Ishikawa (cell line): ENCODE measurements at regions not wholly inside any gene's neighbourhood (a gene's known extent, or its start where the extent isn't known, plus 50 kb on each side); places are given as distances from the start of the nearest gene placed in this dataset.
A peak's percentile ranks its signal among the peaks of the same experiment; 100 is the strongest.

Experiments
- CEBPB ChIP-seq: IDR thresholded peaks from 2 replicates; pipeline ENCODE4 v1.6.1; 2012
- CREB1 ChIP-seq: IDR thresholded peaks from 2 replicates; pipeline ENCODE4 v1.6.1; 2012; ENCODE audit warnings: low read depth
- EGR1 ChIP-seq: IDR thresholded peaks from 2 replicates; pipeline ENCODE4 v1.6.1; 2012
- EP300 ChIP-seq: IDR thresholded peaks from 2 replicates; pipeline ENCODE4 v1.6.1; 2012; ENCODE audit warnings: borderline replicate concordance
- FOXM1 ChIP-seq: IDR thresholded peaks from 2 replicates; pipeline ENCODE4 v1.6.1; 2012; ENCODE audit warnings: low read depth, borderline replicate concordance
- NFIC ChIP-seq: IDR thresholded peaks from 2 replicates; pipeline ENCODE4 v1.6.1; 2012
- RAD21 ChIP-seq: IDR thresholded peaks from 2 replicates; pipeline ENCODE4 v1.6.1; 2012; ENCODE audit warnings: low read depth
- TAF1 ChIP-seq: IDR thresholded peaks from 2 replicates; pipeline ENCODE4 v1.6.1; 2012; ENCODE audit warnings: low read depth, mild to moderate bottlenecking
- TCF12 ChIP-seq: IDR thresholded peaks from 2 replicates; pipeline ENCODE4 v1.6.1; 2012; ENCODE audit warnings: low read depth
- TEAD4 ChIP-seq: IDR thresholded peaks from 2 replicates; pipeline ENCODE4 v1.6.1; 2012
- YY1 ChIP-seq: IDR thresholded peaks from 2 replicates; pipeline ENCODE4 v1.6.1; 2012; ENCODE audit warnings: low read depth
- ZBTB7A ChIP-seq: IDR thresholded peaks from 2 replicates; pipeline ENCODE4 v1.6.1; 2012; ENCODE audit warnings: low read depth
- TF ChIP-seq, protein P1 (sequence below): IDR thresholded peaks from 2 replicates; pipeline ENCODE4 v1.6.1; 2012; ENCODE audit warnings: low read depth, mild to moderate bottlenecking
- TF ChIP-seq, protein P2 (sequence below): IDR thresholded peaks from 2 replicates; pipeline ENCODE4 v1.6.1; 2012
- TF ChIP-seq, protein P3 (sequence below): IDR thresholded peaks from 2 replicates; pipeline ENCODE4 v1.6.1; 2012

DNA sequence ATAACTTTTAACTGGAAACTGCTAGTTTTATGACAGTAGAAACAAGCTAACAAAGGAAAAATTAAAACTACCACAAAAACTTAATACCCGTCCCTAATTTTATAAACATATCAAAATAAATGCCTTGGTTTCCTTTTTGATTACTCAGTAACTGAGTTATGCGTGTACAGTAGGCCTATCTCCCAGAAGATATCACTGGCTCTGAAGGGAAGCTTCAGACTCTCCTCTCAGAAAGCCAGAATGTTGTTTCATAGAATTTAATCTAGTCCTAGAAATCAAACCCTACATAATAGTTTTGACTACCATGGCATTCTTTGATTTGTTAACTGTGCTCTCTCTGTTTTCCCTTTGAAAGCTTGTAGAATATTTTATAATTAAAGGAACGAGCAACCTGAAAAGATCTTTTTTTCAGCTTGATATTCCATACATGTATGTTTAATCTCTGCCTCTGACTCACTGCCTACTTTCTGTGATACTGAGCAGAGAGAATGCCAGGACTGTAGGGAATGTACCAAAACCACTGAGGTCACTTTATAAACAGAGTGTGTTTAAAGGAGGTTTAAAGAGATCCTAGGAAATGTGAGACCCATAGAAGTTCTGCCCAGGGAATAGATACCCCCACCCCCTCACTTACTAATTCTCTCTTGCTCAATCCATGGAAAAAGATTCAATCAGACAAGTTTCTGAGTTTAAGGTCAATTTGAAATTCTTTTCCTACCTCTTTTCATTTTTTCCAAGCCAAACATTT is 311.5 kb downstream of the HDGFL1 start:
- no peak for TF ChIP-seq FOXM1
- no peak for TF ChIP-seq RAD21
- no peak for TF ChIP-seq YY1
- TF ChIP-seq, protein P1, sequence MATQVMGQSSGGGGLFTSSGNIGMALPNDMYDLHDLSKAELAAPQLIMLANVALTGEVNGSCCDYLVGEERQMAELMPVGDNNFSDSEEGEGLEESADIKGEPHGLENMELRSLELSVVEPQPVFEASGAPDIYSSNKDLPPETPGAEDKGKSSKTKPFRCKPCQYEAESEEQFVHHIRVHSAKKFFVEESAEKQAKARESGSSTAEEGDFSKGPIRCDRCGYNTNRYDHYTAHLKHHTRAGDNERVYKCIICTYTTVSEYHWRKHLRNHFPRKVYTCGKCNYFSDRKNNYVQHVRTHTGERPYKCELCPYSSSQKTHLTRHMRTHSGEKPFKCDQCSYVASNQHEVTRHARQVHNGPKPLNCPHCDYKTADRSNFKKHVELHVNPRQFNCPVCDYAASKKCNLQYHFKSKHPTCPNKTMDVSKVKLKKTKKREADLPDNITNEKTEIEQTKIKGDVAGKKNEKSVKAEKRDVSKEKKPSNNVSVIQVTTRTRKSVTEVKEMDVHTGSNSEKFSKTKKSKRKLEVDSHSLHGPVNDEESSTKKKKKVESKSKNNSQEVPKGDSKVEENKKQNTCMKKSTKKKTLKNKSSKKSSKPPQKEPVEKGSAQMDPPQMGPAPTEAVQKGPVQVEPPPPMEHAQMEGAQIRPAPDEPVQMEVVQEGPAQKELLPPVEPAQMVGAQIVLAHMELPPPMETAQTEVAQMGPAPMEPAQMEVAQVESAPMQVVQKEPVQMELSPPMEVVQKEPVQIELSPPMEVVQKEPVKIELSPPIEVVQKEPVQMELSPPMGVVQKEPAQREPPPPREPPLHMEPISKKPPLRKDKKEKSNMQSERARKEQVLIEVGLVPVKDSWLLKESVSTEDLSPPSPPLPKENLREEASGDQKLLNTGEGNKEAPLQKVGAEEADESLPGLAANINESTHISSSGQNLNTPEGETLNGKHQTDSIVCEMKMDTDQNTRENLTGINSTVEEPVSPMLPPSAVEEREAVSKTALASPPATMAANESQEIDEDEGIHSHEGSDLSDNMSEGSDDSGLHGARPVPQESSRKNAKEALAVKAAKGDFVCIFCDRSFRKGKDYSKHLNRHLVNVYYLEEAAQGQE = no peak
- TF ChIP-seq TEAD4 = peak; percentile 72
- TF ChIP-seq TAF1 = no peak
- peak; percentile 27; the same call in 1 of the 2 replicates for TF ChIP-seq CEBPB

DNA sequence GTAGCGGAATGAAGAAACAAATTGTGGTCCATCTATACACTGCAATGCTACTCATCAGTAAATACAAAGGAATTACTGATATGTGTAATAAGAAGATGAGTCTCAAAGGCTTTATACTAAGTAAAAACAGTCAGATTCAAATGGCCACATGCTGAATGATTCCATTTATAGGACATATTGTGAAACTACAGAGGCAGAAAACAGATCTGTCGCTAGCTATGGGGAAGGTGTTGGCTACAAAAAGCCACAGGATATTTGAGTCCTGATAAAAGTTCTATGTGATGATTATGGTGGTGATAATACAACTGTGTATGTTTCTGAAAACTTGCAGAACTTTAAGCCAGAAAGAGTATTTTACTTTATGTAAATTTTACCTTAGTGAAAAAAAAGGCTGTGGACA is 313.2 kb downstream of the HDGFL1 start:
- no peak for TF ChIP-seq ZBTB7A
- TF ChIP-seq YY1 = no peak
- TF ChIP-seq CEBPB = no peak
- TF ChIP-seq, protein P2, sequence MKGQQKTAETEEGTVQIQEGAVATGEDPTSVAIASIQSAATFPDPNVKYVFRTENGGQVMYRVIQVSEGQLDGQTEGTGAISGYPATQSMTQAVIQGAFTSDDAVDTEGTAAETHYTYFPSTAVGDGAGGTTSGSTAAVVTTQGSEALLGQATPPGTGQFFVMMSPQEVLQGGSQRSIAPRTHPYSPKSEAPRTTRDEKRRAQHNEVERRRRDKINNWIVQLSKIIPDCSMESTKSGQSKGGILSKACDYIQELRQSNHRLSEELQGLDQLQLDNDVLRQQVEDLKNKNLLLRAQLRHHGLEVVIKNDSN = no peak
- TF ChIP-seq EP300 = no peak
- TF ChIP-seq FOXM1 = no peak
- TF ChIP-seq TAF1 = no peak
- TF ChIP-seq, protein P1 = no peak
- TF ChIP-seq EGR1 = no peak
- TF ChIP-seq CREB1 = no peak

DNA sequence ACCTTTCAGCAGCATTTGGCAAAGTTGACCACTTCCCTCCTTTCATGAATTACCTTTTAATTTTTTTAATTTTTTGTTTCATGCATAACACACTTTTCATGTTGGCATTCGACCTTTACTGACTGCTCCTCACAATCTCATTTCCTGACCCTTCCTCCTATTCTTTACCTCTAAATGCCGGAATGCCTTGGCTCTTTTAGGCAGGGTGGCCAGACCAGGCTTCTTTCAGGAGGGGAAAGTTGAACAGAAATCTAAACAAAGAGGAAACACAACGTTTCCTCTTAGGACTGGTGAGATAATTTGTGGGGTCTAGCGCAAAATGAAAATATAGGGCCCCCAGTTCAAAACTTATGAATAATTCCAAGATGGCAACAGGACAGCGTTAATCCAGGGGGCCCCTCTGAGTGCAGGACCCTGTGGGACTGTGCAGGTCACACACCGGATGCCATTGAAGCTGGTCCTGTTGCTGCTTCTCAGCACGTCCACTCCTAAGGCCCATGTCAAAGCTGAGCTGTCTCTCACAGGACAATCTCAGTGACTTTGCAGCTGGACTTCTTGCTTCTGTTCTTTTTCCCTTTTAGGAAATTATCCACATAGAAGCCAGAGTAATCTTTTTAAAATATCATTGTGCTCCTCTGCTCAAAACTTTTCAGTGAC is 313.8 kb downstream of the HDGFL1 start:
- TF ChIP-seq CREB1 = no peak
- no peak for TF ChIP-seq CEBPB
- TF ChIP-seq TCF12 = no peak
- no peak for TF ChIP-seq NFIC
- TF ChIP-seq YY1 = no peak
- no peak for TF ChIP-seq TEAD4
- TF ChIP-seq EGR1 = no peak
- TF ChIP-seq RAD21 = no peak
- no peak for TF ChIP-seq EP300
- no peak for TF ChIP-seq FOXM1
- TF ChIP-seq, protein P3, sequence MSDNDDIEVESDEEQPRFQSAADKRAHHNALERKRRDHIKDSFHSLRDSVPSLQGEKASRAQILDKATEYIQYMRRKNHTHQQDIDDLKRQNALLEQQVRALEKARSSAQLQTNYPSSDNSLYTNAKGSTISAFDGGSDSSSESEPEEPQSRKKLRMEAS = no peak
- no peak for TF ChIP-seq ZBTB7A
- TF ChIP-seq, protein P1 = no peak
- no peak for TF ChIP-seq TAF1
- TF ChIP-seq, protein P2 = no peak

DNA sequence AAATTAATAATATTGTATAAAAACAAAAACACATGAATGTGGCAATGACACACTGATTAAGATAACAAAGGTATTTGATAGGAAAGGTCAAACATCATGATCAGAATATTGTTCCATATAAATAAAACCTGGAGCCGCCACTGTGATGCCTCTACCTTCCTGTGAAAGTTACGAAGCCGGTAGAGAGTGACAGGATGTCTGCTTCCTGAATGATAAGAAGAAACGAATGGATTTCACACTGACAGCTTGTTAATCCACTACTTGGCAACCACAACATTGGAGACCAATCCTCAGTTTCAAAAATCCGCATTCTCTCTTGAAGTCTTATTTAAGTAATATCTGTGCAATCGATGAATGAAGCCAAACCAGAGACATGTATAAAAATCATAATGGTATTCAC is 315.1 kb downstream of the HDGFL1 start:
- TF ChIP-seq CEBPB = no peak
- TF ChIP-seq, protein P2 = no peak
- no peak for TF ChIP-seq NFIC
- no peak for TF ChIP-seq TCF12
- no peak for TF ChIP-seq ZBTB7A
- TF ChIP-seq EGR1 = no peak
- TF ChIP-seq RAD21 = no peak
- TF ChIP-seq EP300 = no peak
- no peak for TF ChIP-seq TEAD4
- no peak for TF ChIP-seq TAF1
- TF ChIP-seq, protein P3 = no peak
